Activated naive CD4-positive, alpha-beta T cell treated with anti-CD3 and anti-CD28 coated beads, Interleukin-2, amount 10 ng/mL, durations not matched to agents 7 days and 5 days (primary cell): ENCODE measurements at regions not wholly inside any gene's neighbourhood (a gene's known extent, or its start where the extent isn't known, plus 50 kb on each side); places are given as distances from the start of the nearest gene placed in this dataset.

Experiments
- CTCF ChIA-PET: fragments of 350-600 bp; sonication (Branson Sonifier 250); formaldehyde crosslinking; loops from one replicate; lab custom pipeline; 2021; ENCODE audit warnings: antibody characterized with exemption; lab: Charles Lee
- DNase-seq: peaks from one replicate; pipeline ENCODE4 v3.0.0-alpha.2; 2020
- H3K27ac Mint-ChIP-seq: one replicate; pipeline ENCODE4 v1.8.0; 2021; ENCODE audit warnings: mild to moderate bottlenecking, moderate library complexity, mixed read lengths
- H3K27me3 Mint-ChIP-seq: one replicate; pipeline ENCODE4 v1.8.0; 2021; ENCODE audit warnings: mild to moderate bottlenecking, mixed read lengths
- H3K36me3 Mint-ChIP-seq: one replicate; pipeline ENCODE4 v1.8.0; 2021; ENCODE audit warnings: mixed read lengths
- H3K4me1 Mint-ChIP-seq: one replicate; pipeline ENCODE4 v1.8.0; 2021; ENCODE audit warnings: mixed read lengths
- H3K4me3 Mint-ChIP-seq: one replicate; pipeline ENCODE4 v1.8.0; 2021; ENCODE audit warnings: mild to moderate bottlenecking, moderate library complexity, mixed read lengths
- H3K9me3 Mint-ChIP-seq: one replicate; pipeline ENCODE4 v1.8.0; 2021; ENCODE audit warnings: mixed read lengths

DNA sequence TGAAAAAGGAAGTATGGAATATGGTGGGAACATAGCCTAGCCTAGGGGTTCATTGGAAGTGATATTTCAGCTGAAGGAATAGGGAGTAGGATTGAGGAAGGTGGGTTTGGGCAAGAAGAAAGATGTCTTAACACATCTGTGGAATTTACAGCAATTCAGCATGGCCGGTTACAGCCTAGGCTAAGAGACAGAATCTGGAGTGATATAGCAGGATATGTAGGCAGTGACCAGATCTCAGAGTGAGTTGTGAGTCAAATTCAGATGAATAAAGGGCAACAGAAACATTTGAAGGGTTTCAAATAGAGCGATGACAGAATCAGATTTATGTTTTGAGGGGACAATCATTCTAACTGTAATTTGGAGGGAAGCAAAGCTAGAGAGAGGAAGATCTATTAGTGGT lies 199.0 kb upstream of the PRPS1L1 start:
- H3K4me3 Mint-ChIP-seq, result no peak overlapping the region
- no peaks in the 10 kb centered on the region for H3K27me3 Mint-ChIP-seq
- H3K4me1 Mint-ChIP-seq, result no peaks in the 10 kb centered on the region
- DNase-seq, result no peak
- no peaks in the 10 kb centered on the region for H3K36me3 Mint-ChIP-seq
- H3K9me3 Mint-ChIP-seq, result no peaks in the 10 kb centered on the region
- CTCF ChIA-PET, result no interaction called here
- no peak overlapping the region for H3K27ac Mint-ChIP-seq

DNA sequence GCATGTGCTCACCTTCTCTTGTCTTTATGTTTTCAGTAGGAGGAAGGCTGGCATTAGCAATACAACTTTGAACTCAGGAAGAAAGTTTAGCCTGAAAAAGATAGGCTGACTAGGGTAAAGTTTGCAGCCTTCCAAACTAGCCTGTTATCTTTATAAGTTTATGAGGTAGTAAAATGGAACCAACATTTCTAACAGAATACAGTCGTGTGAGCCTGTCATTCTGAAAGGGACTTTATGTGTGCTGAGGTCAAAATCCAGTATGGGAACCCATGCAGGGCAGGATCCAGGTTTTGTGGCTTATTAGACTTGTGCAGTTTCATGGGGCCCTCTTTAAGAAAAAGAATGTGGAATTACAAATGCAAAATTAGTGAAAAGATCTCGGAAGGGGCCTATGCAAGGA lies 201.0 kb upstream of the PRPS1L1 start:
- DNase-seq, result no peak
- no peaks in the 10 kb centered on the region for H3K36me3 Mint-ChIP-seq
- CTCF ChIA-PET, result no interaction called here
- no peaks in the 10 kb centered on the region for H3K4me1 Mint-ChIP-seq
- no peak overlapping the region for H3K27ac Mint-ChIP-seq
- H3K4me3 Mint-ChIP-seq, result no peak overlapping the region
- H3K9me3 Mint-ChIP-seq, result no peaks in the 10 kb centered on the region
- no peaks in the 10 kb centered on the region for H3K27me3 Mint-ChIP-seq

GRCh38 chr7:18230271-18230670 lies 202.6 kb upstream of the PRPS1L1 start:
- Mint-ChIP-seq H3K4me3 (no peak overlapping the region), H3K36me3 (no peaks in the 10 kb centered on the region), H3K4me1 (no peaks in the 10 kb centered on the region), H3K27ac (no peak overlapping the region), H3K27me3 (no peaks in the 10 kb centered on the region), H3K9me3 (no peaks in the 10 kb centered on the region)
- CTCF ChIA-PET, result no interaction called here
- no peak for DNase-seq

GRCh38 chr7:18231854-18232253 lies 204.2 kb upstream of the PRPS1L1 start:
- DNase-seq, result no peak
- H3K4me1 Mint-ChIP-seq, result no peaks in the 10 kb centered on the region
- CTCF ChIA-PET, result no interaction called here
- no peaks in the 10 kb centered on the region for H3K36me3 Mint-ChIP-seq
- no peak overlapping the region for H3K27ac Mint-ChIP-seq
- no peaks in the 10 kb centered on the region for H3K9me3 Mint-ChIP-seq
- no peak overlapping the region for H3K4me3 Mint-ChIP-seq
- H3K27me3 Mint-ChIP-seq, result no peaks in the 10 kb centered on the region

GRCh38 chr7:18234519-18234918 lies 206.9 kb upstream of the PRPS1L1 start:
- no peaks in the 10 kb centered on the region for H3K36me3 Mint-ChIP-seq
- no peaks in the 10 kb centered on the region for H3K9me3 Mint-ChIP-seq
- DNase-seq, result no peak
- H3K4me3 Mint-ChIP-seq, result no peak overlapping the region
- CTCF ChIA-PET, result interaction anchor here (1.2 kb wide), 1 partner anchor 9 kb away, joined by 3 read pairs; no protein-coding TSS in a partner anchor
- no peaks in the 10 kb centered on the region for H3K27me3 Mint-ChIP-seq
- H3K27ac Mint-ChIP-seq, result no peak overlapping the region
- H3K4me1 Mint-ChIP-seq, result no peaks in the 10 kb centered on the region

GRCh38 chr7:18235819-18236218 lies 208.2 kb upstream of the PRPS1L1 start:
- Mint-ChIP-seq H3K27ac (no peak overlapping the region), H3K4me1 (no peaks in the 10 kb centered on the region), H3K27me3 (no peaks in the 10 kb centered on the region), H3K4me3 (no peak overlapping the region), H3K36me3 (no peaks in the 10 kb centered on the region), H3K9me3 (no peaks in the 10 kb centered on the region)
- CTCF ChIA-PET, result interaction anchor here (0.6 kb wide), 1 partner anchor 21 kb away, joined by 3 read pairs; no protein-coding TSS in a partner anchor
- DNase-seq, result no peak

DNA sequence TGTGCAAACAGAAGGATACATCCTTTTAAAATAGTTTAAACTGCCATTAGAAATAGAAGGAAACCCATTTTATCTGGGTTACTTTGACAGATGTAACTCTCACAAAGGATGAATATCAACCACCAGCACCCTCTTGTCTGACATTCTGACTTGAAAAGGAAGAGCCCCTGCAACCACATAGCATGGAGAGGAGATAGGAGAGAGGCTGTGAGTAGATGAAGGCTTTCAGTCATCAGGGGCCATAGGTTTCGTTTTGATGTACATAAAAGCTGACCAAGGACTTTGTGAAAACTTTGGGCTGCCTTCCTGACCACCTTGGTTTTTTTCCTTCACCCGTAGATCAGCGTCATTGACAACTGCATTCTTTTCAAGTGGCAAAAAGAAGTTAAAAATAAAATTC lies 211.6 kb upstream of the PRPS1L1 start:
- Mint-ChIP-seq H3K27ac (no peak overlapping the region), H3K4me1 (no peaks in the 10 kb centered on the region), H3K9me3 (no peaks in the 10 kb centered on the region), H3K27me3 (no peaks in the 10 kb centered on the region), H3K4me3 (no peak overlapping the region), H3K36me3 (no peaks in the 10 kb centered on the region)
- CTCF ChIA-PET, result no interaction called here
- DNase-seq, result no peak

GRCh38 chr7:18241543-18242231 lies 214.0 kb upstream of the PRPS1L1 start:
- H3K4me3 Mint-ChIP-seq, result no peak overlapping the region
- H3K36me3 Mint-ChIP-seq, result no peaks in the 10 kb centered on the region
- CTCF ChIA-PET, result no interaction called here
- H3K4me1 Mint-ChIP-seq, result no peaks in the 10 kb centered on the region
- DNase-seq, result no peak
- H3K9me3 Mint-ChIP-seq, result peaks cover 6% of the 10 kb centered on the region
- no peaks in the 10 kb centered on the region for H3K27me3 Mint-ChIP-seq
- H3K27ac Mint-ChIP-seq, result no peak overlapping the region

- H3K4me3 Mint-ChIP-seq, result no peak overlapping the region
- no peaks in the 10 kb centered on the region for H3K36me3 Mint-ChIP-seq
- peaks cover 17% of the 10 kb centered on the region for H3K9me3 Mint-ChIP-seq
- H3K27ac Mint-ChIP-seq, result no peak overlapping the region
- CTCF ChIA-PET, result interaction anchor here (0.8 kb wide), 1 partner anchor 9 kb away, joined by 3 read pairs; no protein-coding TSS in a partner anchor
- no peak for DNase-seq
- H3K27me3 Mint-ChIP-seq, result no peaks in the 10 kb centered on the region
- no peaks in the 10 kb centered on the region for H3K4me1 Mint-ChIP-seq
Measured at GRCh38 chr7:18243731-18244130, 216.1 kb upstream of the PRPS1L1 start.

DNA sequence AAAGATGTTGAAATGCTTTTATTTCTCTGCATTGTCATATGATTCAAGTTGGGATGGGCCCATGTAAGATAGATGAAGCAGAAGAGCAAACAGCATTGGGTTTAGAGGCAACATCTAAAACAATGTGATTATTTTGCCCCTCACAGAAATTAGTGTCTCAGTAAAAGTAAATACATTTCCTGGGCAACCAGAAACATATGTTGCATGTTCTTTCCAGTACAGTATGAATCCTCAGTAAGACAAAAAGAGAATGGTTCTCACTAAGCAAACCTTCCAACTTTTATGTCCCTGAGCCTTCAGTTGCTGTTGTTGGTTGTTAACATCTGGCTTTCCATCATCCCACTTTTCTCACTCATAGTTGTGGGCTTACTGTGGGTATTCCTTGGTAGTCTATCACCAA lies 222.5 kb upstream of the PRPS1L1 start:
- CTCF ChIA-PET, result no interaction called here

DNA sequence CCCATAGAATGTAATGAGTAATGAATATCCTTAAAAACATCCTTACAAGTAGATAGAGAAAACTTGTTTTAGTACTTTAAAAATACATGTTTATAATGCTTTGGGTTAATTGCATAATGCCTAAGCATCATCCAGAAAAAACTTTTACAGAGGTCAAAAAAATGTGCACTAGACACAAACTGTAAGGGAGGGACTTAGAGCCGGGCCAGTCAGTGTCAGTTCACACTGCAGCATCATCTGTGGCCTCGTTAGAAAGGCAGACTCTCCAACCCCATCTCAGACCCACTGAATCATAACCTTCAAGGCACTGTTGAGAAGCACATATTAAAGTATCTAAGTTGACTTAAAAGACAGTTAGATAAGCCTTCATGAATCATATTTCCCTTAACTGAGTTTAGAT lies 230.1 kb upstream of the PRPS1L1 start:
- H3K27me3 Mint-ChIP-seq, result no peaks in the 10 kb centered on the region
- H3K27ac Mint-ChIP-seq, result no peak overlapping the region
- CTCF ChIA-PET, result interaction anchor here (0.7 kb wide), 1 partner anchor 22 kb away, joined by 3 read pairs; no protein-coding TSS in a partner anchor
- no peaks in the 10 kb centered on the region for H3K36me3 Mint-ChIP-seq
- H3K9me3 Mint-ChIP-seq, result peaks cover 4% of the 10 kb centered on the region
- H3K4me3 Mint-ChIP-seq, result no peak overlapping the region
- no peaks in the 10 kb centered on the region for H3K4me1 Mint-ChIP-seq
- DNase-seq, result no peak

More for the DNA sequence above, 222.5 kb upstream of the PRPS1L1 start:
- Mint-ChIP-seq H3K4me1 (no peaks in the 10 kb centered on the region), H3K27ac (no peak overlapping the region), H3K4me3 (no peak overlapping the region), H3K36me3 (no peaks in the 10 kb centered on the region), H3K9me3 (peaks cover 25% of the 10 kb centered on the region), H3K27me3 (no peaks in the 10 kb centered on the region)
- DNase-seq, result no peak

GRCh38 chr7:18262058-18262457 lies 233.5 kb upstream of the HDAC9 start:
- H3K4me3 Mint-ChIP-seq, result no peak overlapping the region
- DNase-seq, result no peak
- H3K9me3 Mint-ChIP-seq, result peaks cover 4% of the 10 kb centered on the region
- no peaks in the 10 kb centered on the region for H3K27me3 Mint-ChIP-seq
- no peaks in the 10 kb centered on the region for H3K4me1 Mint-ChIP-seq
- CTCF ChIA-PET, result no interaction called here
- H3K27ac Mint-ChIP-seq, result no peak overlapping the region
- no peaks in the 10 kb centered on the region for H3K36me3 Mint-ChIP-seq

GRCh38 chr7:18265611-18266281 lies 229.8 kb upstream of the HDAC9 start:
- no peak overlapping the region for H3K4me3 Mint-ChIP-seq
- H3K36me3 Mint-ChIP-seq, result no peaks in the 10 kb centered on the region
- H3K4me1 Mint-ChIP-seq, result no peaks in the 10 kb centered on the region
- H3K9me3 Mint-ChIP-seq, result peaks cover 4% of the 10 kb centered on the region
- no peaks in the 10 kb centered on the region for H3K27me3 Mint-ChIP-seq
- no peak for DNase-seq
- CTCF ChIA-PET, result no interaction called here
- H3K27ac Mint-ChIP-seq, result no peak overlapping the region

GRCh38 chr7:18268571-18268970 lies 227.0 kb upstream of the HDAC9 start:
- H3K36me3 Mint-ChIP-seq, result no peaks in the 10 kb centered on the region
- H3K9me3 Mint-ChIP-seq, result no peaks in the 10 kb centered on the region
- CTCF ChIA-PET, result interaction anchor here (1.0 kb wide), 1 partner anchor 498 kb away, joined by 3 read pairs; no protein-coding TSS in a partner anchor
- H3K27ac Mint-ChIP-seq, result no peak overlapping the region
- DNase-seq, result no peak
- no peak overlapping the region for H3K4me3 Mint-ChIP-seq
- H3K27me3 Mint-ChIP-seq, result no peaks in the 10 kb centered on the region
- no peaks in the 10 kb centered on the region for H3K4me1 Mint-ChIP-seq

DNA sequence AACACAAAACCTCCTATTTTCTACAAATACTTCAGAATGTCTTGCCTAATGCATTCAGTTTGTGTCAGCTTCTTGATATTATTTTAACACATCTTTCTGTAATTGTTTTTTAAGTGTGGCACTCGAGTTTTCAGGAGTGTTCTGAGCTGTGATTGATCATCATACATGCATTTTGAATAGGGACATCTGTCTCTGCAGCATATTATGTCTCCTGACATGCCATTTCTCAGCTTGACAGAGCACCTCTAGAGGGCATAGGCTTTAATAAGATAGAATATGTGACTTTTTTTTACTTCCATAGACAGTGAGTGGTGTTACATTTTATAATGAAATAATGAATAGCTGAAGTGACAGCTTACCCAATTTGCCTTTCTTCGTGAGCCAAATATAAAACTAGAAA lies 219.2 kb upstream of the HDAC9 start:
- Mint-ChIP-seq H3K4me3 (no peak overlapping the region), H3K4me1 (no peaks in the 10 kb centered on the region), H3K36me3 (no peaks in the 10 kb centered on the region), H3K27ac (no peak overlapping the region), H3K9me3 (no peaks in the 10 kb centered on the region), H3K27me3 (no peaks in the 10 kb centered on the region)
- CTCF ChIA-PET, result no interaction called here
- DNase-seq, result no peak
